ENCODE measurements at regions not wholly inside any gene's neighbourhood (a gene's known extent, or its start where the extent isn't known, plus 50 kb on each side); places are given as distances from the start of the nearest gene placed in this dataset.

- TF ChIP-seq REST (IDR thresholded peaks at IDR 0.05; ENCODE audit: low read depth) (no peak), POLR2AphosphoS5 (IDR thresholded peaks at IDR 0.05; ENCODE audit: low read depth, low read length) (no peak), JUND (IDR thresholded peaks at IDR 0.05) (no peak), SIN3A (IDR thresholded peaks at IDR 0.05; ENCODE audit: low read depth) (no peak), POLR2A (IDR thresholded peaks at IDR 0.05; ENCODE audit: borderline replicate concordance, extremely low read depth, insufficient read depth, insufficient read length) (no peak), MAX (IDR thresholded peaks at IDR 0.05) (no peak), CTCF (IDR thresholded peaks at IDR 0.05 in 2 of 3, conservative IDR thresholded peaks at IDR 0.05 in 1 of 3; ENCODE audit: borderline replicate concordance in 1 of 3, insufficient read depth in 1 of 3, low read depth in 2 of 3, low read length in 2 of 3) (no peak), ELF1 (IDR thresholded peaks at IDR 0.05; ENCODE audit: borderline replicate concordance, low read depth) (no peak), EZH2phosphoT487 (IDR thresholded peaks at IDR 0.05; ENCODE audit: borderline replicate concordance) (no peak), CEBPB (IDR thresholded peaks at IDR 0.05; ENCODE audit: low read depth) (no peak)
These were observed 68.5 kb upstream of the LNX1 start for GRCh38 chr4:53659737-53660136.

All from HCT116 (cell line).